Stimulated activated naive CD8-positive, alpha-beta T cell treated with anti-CD3 and anti-CD28 coated beads, Interleukin-15, amount 100 ng/mL, for 72 hours (primary cell): ENCODE measurements at regions not wholly inside any gene's neighbourhood (a gene's known extent, or its start where the extent isn't known, plus 50 kb on each side); places are given as distances from the start of the nearest gene placed in this dataset.
"Not testable (repeated sequence)": the region's sequence is repeated elsewhere in the genome, so short reads cannot be mapped to it uniquely, and the experiment has no call there.

Experiments used
- ATAC-seq: fragments of 150-1000 bp; cut with Tn5 transposase; 2 replicates; pipeline ENCODE4 v1.10.0; 2021; ENCODE audit warnings: mild to moderate bottlenecking, moderate library complexity
- DNase-seq, 2 donors: peaks; one replicate each; pipeline ENCODE4 v3.0.0; 2021 to 2022
- H3K27ac Mint-ChIP-seq, 2 donors: one replicate each; pipeline ENCODE4 v1.8.0; 2022; ENCODE audit warnings: mild to moderate bottlenecking in 2 of 2, mixed read lengths in 2 of 2, moderate library complexity in 2 of 2
- H3K27me3 Mint-ChIP-seq: one replicate; pipeline ENCODE4 v1.8.0; 2022; ENCODE audit warnings: mixed read lengths
- H3K4me1 Mint-ChIP-seq: one replicate; pipeline ENCODE4 v1.8.0; 2022; ENCODE audit warnings: mild to moderate bottlenecking, mixed read lengths
- H3K4me3 Mint-ChIP-seq, 2 donors: one replicate each; pipeline ENCODE4 v1.8.0; 2022; ENCODE audit warnings: mild to moderate bottlenecking in 2 of 2, mixed read lengths in 2 of 2, moderate library complexity in 1 of 2
- H3K9me3 Mint-ChIP-seq, 2 donors: one replicate each; pipeline ENCODE4 v1.8.0; 2022; ENCODE audit warnings: mixed read lengths in 2 of 2

- Mint-ChIP-seq H3K4me1 (peaks cover 19% of the 10 kb centered on the region), H3K9me3 (peaks cover 15 to 20% of the 10 kb centered on the region in 2 donors)
- not testable (repeated sequence) for ATAC-seq, H3K27me3 Mint-ChIP-seq, H3K4me3 Mint-ChIP-seq, DNase-seq, H3K27ac Mint-ChIP-seq
Measured at GRCh38 chr22:38375784-38376183, 58.6 kb upstream of the CSNK1E start.

DNA sequence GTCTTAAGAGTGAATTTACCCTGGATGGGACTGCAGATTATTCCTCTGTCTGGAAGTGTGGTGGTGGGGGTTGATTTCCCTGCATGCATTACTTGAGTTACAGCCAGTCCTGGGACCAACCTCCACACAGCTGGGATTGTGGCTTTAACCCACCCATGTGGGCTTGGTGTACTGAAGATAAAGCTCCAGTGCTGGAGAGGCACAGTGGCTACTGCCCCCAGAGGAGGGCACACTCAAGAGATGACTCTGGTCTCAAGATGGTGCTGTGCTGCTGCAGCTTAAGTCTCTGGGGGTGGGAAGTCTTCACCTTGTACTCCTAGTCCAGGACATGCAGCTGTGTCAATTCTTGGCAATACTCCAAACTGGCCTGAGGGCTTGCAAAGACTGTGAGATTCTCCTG, 57.8 kb upstream of the CSNK1E start:
- peaks cover 15 to 20% of the 10 kb centered on the region in 2 donors for H3K9me3 Mint-ChIP-seq

GRCh38 chr22:38374433-38374831, 57.2 kb upstream of the CSNK1E start:
- not testable (repeated sequence) for DNase-seq, ATAC-seq, H3K27me3 Mint-ChIP-seq
- H3K4me3 Mint-ChIP-seq = peak overlapping the region in 1 of 2 donors; percentile 5
- H3K4me1 Mint-ChIP-seq = peaks cover 19% of the 10 kb centered on the region
- H3K27ac Mint-ChIP-seq = peak overlapping the region; percentile 42 to 43
- H3K9me3 Mint-ChIP-seq = peaks cover 15 to 20% of the 10 kb centered on the region in 2 donors

More for the DNA sequence above, 57.8 kb upstream of the CSNK1E start:
- peaks cover 19% of the 10 kb centered on the region for H3K4me1 Mint-ChIP-seq
- ATAC-seq, H3K27me3 Mint-ChIP-seq, H3K4me3 Mint-ChIP-seq, DNase-seq, H3K27ac Mint-ChIP-seq: not testable (repeated sequence)

GRCh38 chr22:38373783-38374432, 56.7 kb upstream of the CSNK1E start:
- H3K9me3 Mint-ChIP-seq = peaks cover 15 to 20% of the 10 kb centered on the region in 2 donors
- DNase-seq (peak in 1 of 2 donors; percentile 43), ATAC-seq (peak; percentile 81)
- peak overlapping the region; percentile 42 to 43 for H3K27ac Mint-ChIP-seq
- H3K4me1 Mint-ChIP-seq = peaks cover 19% of the 10 kb centered on the region
- peak overlapping the region in 1 of 2 donors; percentile 5 for H3K4me3 Mint-ChIP-seq
- H3K27me3 Mint-ChIP-seq = not testable (repeated sequence)

GRCh38 chr22:38372665-38373064, 55.4 kb upstream of the CSNK1E start:
- H3K27ac Mint-ChIP-seq, H3K27me3 Mint-ChIP-seq, ATAC-seq, H3K4me3 Mint-ChIP-seq, DNase-seq: not testable (repeated sequence)
- peaks cover 19% of the 10 kb centered on the region for H3K4me1 Mint-ChIP-seq
- peaks cover 15 to 20% of the 10 kb centered on the region in 2 donors for H3K9me3 Mint-ChIP-seq

DNA sequence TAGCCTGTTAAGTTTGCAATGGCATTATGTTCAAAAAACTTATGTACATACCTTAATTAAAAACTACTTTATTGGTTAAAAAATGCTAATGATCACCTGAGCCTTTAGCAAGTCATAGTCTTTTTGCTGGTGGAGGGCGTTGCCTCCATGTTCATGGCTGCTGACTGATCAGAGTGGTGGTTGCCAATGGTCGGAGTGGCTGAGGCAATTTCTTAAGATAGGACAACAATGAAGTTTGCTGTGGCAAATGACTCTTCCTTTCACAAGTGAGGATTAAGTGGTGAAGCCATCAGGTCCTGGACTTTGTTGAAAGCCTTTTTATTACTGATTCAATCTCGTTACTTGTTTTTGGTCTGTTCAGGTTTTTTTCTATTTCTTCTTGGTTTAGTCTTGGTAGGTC, 53.3 kb upstream of the CSNK1E start:
- not testable (repeated sequence) for H3K27me3 Mint-ChIP-seq, H3K4me3 Mint-ChIP-seq, DNase-seq, ATAC-seq, H3K27ac Mint-ChIP-seq
- Mint-ChIP-seq H3K9me3 (peaks cover 15 to 20% of the 10 kb centered on the region in 2 donors), H3K4me1 (peaks cover 14% of the 10 kb centered on the region)

DNA sequence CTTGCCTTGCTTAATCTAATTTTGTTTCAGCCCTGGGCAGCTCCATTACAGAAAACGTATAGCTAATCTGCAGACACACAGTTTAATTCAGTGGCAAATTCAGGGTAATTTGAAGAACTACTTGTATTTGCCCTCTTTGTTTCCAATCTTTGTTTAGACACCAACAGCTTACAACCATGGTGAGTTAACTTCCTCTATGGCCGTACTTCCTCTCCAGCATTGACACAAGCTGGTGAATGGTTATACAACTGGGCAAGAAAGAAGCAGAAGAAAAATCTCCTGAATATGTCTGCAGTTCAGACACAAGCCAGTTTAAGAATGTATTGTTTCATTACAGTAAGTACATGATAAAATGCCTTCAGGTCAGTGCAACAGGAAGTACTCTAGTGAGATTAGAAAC, 51.9 kb upstream of the CSNK1E start:
- not testable (repeated sequence) for ATAC-seq, H3K27me3 Mint-ChIP-seq, DNase-seq, H3K4me1 Mint-ChIP-seq, H3K27ac Mint-ChIP-seq, H3K4me3 Mint-ChIP-seq
- peaks cover 15 to 20% of the 10 kb centered on the region in 2 donors for H3K9me3 Mint-ChIP-seq
